ENCODE measurements at regions not wholly inside any gene's neighbourhood (a gene's known extent, or its start where the extent isn't known, plus 50 kb on each side); places are given as distances from the start of the nearest gene placed in this dataset.

DNA sequence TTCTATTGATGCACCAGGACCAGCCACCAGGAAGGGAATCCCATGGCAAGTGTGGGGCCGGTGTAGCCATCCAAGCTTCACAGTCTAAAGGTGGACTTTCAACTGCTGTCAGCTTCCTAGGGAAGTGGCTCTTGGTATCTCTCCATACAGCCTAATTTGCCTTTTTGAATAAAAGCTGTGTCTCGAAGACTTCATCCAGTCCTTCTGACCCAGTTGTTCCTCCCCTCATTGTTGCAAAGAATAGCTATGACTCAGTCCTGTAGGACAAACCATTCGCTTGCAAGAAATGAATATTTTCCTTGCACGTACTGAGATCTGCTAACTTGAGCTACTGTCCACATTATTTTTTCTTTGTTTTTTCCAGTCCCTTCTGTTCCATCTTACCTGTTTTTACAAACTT is 145.1 kb upstream of the CTSO start:
- no peak overlapping the region for H3K4me3 ChIP-seq (ENCODE audit: control insufficient read depth, low read depth, low read length)
- DNase-seq (ENCODE audit: low read depth) = no peak
- TF ChIP-seq, protein P1, sequence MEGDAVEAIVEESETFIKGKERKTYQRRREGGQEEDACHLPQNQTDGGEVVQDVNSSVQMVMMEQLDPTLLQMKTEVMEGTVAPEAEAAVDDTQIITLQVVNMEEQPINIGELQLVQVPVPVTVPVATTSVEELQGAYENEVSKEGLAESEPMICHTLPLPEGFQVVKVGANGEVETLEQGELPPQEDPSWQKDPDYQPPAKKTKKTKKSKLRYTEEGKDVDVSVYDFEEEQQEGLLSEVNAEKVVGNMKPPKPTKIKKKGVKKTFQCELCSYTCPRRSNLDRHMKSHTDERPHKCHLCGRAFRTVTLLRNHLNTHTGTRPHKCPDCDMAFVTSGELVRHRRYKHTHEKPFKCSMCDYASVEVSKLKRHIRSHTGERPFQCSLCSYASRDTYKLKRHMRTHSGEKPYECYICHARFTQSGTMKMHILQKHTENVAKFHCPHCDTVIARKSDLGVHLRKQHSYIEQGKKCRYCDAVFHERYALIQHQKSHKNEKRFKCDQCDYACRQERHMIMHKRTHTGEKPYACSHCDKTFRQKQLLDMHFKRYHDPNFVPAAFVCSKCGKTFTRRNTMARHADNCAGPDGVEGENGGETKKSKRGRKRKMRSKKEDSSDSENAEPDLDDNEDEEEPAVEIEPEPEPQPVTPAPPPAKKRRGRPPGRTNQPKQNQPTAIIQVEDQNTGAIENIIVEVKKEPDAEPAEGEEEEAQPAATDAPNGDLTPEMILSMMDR (conservative IDR thresholded peaks at IDR 0.05; ENCODE audit: control insufficient read depth, insufficient read depth, low read depth, low read length) = no peak

DNA sequence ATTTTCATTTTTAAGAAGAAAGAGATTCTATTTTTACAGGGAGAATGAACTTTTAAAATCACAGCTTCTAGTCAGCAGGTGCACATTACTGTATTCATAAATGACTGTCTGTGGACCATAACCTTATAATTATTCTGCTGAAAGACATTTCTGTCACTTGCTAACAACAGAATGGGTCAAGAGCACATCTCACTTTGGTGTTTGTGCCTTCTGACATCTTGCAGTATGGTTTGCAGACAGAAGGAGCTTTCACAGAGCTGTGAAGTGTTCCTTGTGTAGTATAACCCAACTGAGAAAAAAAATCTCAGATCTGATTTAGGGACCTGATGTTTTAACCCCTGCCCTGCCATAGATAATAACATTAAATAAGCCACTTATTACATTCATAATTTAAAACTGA is 131.4 kb upstream of the CTSO start:
- no peak for DNase-seq (ENCODE audit: low read depth)
- no peak overlapping the region for H3K4me3 ChIP-seq (ENCODE audit: control insufficient read depth, low read depth, low read length)
- TF ChIP-seq, protein P1 (conservative IDR thresholded peaks at IDR 0.05; ENCODE audit: control insufficient read depth, insufficient read depth, low read depth, low read length) = no peak

DNA sequence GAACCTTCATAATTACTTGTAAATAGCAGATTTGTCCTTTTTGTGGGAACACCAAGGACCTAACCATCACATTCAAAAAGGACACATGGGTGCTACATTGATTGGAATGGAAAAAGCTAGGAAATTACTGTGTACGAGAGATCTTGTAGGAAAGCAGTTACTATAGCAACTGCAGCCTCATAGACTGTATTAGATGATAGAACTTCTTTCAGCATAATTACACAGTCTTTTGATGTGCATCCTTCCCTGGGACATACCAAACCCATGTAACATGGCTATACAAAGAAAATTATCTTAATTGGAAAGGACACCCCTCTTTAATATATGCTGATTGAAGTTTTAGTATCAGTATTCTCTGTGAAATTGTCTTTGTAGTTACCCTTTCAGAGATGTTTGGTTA is 130.7 kb upstream of the CTSO start:
- DNase-seq (ENCODE audit: low read depth) = no peak
- H3K4me3 ChIP-seq (ENCODE audit: control insufficient read depth, low read depth, low read length) = no peak overlapping the region
- TF ChIP-seq, protein P1 (conservative IDR thresholded peaks at IDR 0.05; ENCODE audit: control insufficient read depth, insufficient read depth, low read depth, low read length) = no peak

DNA sequence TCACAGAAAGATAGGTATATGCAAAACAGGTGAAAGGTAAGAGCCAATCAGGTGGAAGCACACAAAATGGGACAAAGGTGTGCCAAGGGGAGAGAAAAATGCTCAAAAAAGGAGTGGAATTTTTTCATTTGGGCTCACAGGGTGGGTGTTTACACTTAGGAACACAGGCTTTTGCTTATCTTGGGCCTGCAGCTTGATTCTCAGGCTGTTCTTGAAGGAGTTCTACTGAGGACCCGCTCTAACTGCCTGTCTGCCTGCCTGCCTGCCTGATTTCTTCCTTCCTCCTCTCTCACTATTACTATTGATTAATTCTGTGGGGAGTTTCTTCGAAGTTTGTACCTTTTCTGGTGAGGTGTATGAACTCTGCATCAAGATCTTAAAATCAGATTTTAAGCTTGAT is 120.3 kb upstream of the CTSO start:
- no peak overlapping the region for H3K4me3 ChIP-seq (ENCODE audit: control insufficient read depth, low read depth, low read length)
- TF ChIP-seq, protein P1 (conservative IDR thresholded peaks at IDR 0.05; ENCODE audit: control insufficient read depth, insufficient read depth, low read depth, low read length) = no peak
- DNase-seq (ENCODE audit: low read depth) = no peak

DNA sequence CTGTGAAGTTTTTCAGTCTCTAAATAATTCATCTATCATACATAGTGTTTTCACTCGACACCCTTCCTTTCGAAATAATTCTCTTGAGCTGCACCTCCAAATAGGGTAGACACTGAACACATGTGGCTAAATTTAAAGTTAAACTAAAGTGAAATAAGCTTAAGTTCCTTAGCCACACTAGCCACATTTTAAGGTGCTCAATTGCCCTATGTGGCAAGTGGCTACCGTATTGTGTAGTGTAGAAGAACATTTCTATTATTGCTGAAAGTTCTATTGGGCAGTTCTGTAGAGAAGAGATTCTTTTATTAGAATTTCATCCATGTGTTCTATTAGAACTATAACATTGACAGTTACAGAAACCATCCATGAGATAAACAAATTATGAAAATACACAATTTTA is 107.0 kb upstream of the CTSO start:
- no peak for DNase-seq (ENCODE audit: low read depth)
- TF ChIP-seq, protein P1 (conservative IDR thresholded peaks at IDR 0.05; ENCODE audit: control insufficient read depth, insufficient read depth, low read depth, low read length) = no peak
- H3K4me3 ChIP-seq (ENCODE audit: control insufficient read depth, low read depth, low read length) = no peak overlapping the region

DNA sequence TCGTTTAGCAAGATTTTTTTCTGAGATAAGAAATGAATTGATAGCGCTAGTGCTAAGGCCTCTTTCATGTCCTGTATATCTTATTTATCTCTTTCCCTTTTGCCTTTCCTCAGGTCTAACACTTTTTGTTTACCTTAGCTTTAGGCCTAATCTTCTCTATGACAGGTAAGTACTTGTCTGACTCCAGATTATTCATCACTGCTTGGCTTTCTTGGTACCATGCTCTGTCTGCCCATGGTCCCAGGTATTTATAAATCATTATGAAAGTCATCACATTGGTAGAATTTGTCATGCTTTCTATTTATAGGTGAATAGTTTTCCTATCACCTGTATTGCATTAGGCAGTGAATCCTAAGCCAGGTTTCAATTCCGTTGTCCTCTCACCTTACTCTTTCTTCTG is 99.5 kb upstream of the CTSO start:
- H3K4me3 ChIP-seq (ENCODE audit: control insufficient read depth, low read depth, low read length) = no peak overlapping the region
- DNase-seq (ENCODE audit: low read depth) = no peak
- TF ChIP-seq, protein P1 (conservative IDR thresholded peaks at IDR 0.05; ENCODE audit: control insufficient read depth, insufficient read depth, low read depth, low read length) = no peak

DNA sequence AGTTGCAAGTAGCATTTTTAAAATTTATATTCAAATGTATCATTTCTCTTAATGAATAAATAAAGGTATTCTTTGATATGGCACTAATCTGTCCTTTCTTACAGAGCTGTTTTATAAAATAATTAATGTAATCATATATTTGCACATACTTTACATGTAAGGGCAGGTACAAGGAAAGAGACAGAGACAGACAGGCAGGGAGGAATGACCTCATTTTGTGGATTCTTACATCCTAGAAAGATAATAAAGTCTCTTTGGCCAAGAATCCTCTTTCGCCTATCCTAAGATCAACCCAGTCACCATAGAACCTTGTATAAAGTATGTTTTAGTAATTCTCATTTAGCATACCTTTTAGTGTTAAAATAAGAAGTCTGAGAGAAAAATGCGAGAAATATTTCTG is 98.5 kb upstream of the CTSO start:
- DNase-seq (ENCODE audit: low read depth) = no peak
- TF ChIP-seq, protein P1 (conservative IDR thresholded peaks at IDR 0.05; ENCODE audit: control insufficient read depth, insufficient read depth, low read depth, low read length) = no peak
- H3K4me3 ChIP-seq (ENCODE audit: control insufficient read depth, low read depth, low read length) = no peak overlapping the region

Measured in fibroblast of mammary gland (primary cell).